GDM1 (cell line): ENCODE measurements at regions not wholly inside any gene's neighbourhood (a gene's known extent, or its start where the extent isn't known, plus 50 kb on each side); places are given as distances from the start of the nearest gene placed in this dataset.
"Not testable (repeated sequence)": the region's sequence is repeated elsewhere in the genome, so short reads cannot be mapped to it uniquely, and the experiment has no call there.

Source experiments
- DNase-seq: peaks from one replicate; lab custom pipeline; 2025; lab: John Stamatoyannopoulos, UW

DNA sequence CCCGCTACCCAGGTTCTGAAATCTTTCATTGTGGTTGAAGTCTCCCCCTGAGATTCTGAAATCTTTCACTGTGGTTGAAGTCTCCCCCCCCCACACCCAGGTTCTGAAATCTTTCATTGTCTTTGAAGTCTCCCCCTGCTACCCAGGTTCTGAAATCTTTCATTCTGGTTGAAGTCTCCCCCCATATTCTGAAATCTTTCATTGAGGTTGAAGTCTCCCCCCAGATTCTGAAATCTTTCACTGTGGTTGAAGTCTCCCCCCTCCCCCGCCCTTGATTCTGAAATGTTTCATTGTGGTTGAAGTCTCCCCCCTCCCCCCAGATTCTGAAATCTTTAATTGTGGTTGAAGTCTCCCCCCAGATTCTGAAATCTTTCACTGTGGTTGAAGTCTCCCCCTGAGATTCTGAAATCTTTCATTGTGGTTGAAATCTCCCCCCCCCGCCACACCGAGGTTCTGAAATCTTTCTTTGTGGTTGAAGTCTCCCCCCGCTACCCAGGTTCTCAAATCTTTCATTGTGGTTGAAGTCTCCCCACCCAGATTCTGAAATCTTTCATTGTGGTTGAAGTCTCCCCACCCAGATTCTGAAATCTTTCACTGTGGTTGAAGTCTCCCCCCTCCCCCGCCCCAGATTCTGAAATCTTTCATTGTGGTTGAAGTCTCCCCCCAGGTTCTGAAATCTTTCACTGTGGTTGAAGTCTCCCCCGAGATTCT is 915.2 kb downstream of the BRD1 start:
- not testable (repeated sequence) for DNase-seq

DNA sequence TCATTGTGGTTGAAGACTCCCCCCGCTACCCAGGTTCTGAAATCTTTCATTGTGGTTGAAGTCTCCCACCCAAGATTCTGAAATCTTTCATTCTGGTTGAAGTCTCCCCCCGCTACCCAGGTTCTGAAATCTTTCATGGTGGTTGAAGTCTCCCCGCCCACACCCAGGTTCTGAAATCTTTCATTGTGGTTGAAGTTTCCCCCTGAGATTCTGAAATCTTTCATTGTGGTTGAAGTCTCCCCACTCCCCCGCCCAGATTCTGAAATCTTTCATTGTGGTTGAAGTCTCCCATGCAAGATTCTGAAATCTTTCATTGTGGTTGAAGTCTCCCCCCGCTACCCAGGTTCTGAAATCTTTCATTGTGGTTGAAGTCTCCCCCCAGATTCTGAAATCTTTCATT is 916.0 kb downstream of the BRD1 start:
- DNase-seq, result not testable (repeated sequence)

DNA sequence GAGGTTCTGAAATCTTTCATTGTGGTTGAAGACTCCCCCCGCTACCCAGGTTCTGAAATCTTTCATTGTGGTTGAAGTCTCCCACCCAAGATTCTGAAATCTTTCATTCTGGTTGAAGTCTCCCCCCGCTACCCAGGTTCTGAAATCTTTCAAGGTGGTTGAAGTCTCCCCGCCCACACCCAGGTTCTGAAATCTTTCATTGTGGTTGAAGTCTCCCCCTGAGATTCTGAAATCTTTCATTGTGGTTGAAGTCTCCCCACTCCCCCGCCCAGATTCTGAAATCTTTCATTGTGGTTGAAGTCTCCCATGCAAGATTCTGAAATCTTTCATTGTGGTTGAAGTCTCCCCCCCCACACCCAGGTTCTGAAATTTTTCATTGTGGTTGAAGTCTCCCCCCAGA is 916.6 kb downstream of the BRD1 start:
- DNase-seq, result not testable (repeated sequence)

DNA sequence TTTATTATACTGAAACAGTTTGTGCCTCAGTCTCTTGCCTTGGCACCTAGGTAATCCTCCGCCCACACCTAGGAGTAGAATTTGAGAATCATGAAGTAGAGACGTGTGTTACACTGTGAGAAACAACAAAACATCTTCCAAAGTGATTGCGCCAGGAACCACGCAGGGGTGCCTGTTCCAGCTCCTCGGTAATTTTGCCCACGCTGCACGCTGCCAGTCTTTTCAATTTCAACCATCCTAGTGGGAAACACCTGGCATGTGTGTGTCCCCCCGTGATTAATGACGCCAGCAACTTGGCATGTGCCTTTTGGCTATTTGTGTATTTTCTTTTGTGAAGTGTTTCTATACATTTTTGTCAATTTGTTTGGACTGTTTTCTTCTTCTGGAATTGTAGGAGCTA is 919.1 kb downstream of the BRD1 start:
- no peak for DNase-seq

DNA sequence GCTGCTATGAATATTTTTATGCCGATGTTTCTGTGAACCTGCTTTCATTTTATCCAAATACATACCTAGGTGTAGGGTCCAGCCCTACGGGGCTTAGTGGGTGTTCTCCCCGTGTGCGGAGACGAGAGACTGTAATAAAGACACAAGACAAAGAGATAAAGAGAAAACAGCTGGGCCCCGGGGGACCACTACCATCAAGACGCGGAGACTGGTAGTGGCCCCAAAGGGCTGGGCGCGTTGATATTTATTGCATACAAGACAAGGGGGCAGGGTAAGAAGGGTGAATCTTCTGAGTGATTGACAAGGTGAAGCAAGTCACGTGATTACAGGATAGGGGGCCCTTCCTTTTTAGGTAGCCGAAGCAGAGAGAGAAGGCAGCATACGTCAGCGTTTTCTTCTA is 920.1 kb downstream of the BRD1 start:
- no peak for DNase-seq

DNA sequence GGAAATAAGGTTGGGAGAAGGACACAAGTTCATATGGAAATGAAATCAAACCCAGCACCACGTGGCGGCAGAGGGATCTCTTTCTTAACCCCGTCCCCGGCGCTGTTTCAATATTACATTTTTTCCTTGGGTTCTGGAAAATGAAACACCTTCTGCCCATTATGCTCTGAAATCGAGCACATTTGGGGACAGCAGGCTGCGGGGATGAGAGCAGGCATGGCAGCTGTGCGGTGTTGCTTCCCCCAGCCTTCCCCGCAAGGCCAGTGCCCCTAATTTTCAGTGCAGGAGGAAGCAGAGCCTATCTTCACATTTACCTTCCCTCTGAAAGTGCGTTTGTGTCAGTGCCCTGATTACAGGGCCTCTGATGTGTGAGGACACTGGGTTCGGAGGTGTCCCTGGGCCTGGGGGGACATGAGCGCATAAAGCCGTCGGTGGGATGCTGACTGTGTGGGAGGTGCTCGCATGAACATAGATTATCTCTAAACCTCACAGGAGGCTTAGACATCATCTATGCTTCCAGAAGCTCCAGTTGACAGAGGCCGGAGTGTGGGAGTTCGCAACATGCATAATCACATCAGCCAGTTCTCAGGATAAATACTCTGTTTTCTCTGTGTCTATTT is 921.3 kb downstream of the BRD1 start:
- no peak for DNase-seq

DNA sequence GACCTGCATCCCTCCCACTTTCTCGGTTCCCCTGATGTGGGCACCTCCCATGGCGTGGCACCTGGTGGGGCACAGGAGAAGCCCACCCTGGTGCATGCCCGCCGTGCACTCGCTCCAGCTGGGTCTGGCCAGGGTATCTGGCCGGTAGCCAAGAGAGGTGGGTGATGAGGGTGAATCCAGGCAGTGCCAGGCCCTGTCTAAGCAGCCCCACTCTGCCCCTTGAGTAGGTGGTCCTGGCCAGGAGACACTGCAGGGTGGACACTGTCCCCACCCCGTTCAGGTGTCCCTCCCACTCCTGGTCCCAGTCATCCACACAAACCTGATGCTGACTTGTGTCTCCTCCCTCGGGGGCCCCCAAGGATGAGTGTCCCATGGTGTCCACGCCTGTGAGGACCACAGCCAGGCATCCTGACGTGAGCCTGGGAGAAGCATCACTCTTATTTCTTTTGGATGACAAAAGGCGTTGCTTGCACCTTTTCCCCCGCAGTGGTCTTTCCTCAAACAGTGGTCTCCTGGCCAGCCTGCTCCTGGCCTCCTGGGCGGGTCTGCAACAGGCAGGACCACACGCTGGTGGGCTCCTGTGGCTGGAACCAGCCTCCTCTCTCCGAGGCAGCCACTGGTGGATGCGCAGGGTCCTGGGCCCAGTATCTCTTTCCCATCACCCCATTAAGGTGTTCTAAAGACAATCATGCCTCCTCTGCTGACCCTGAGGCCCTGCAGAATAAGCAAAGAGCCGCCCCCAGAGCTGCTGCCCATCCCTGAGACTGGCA is 922.3 kb downstream of the BRD1 start:
- no peak for DNase-seq

DNA sequence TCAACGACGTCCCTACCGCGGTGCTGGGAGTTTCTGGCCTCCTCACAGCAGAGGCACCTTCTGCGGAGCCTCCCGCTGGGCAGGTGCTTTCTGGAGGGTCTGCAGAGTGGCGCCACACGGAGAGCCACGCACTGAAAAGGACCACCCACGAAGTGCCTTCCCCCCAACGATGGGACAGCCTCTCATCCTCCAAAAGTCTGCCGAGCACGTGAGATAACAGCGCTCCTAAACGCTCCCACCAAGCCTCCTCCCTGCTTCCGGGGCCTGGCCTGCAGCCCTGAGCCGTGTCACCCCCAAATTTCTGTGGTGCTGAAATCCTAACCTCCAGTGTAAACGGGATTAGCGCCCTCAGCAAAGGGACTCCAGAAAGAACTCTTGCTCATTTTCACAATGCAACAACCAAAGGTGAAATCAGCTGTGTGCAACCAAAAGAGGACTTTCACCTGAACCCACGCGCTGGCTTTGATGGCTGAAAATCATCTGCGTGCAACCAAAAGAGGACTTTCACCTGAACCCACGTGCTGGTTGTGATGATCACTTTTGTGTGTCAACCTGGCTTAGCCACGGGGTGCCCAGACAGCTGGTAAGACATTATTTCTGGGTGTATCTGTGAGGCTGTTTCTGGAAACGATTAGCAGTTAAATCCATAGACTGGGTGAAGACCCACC is 924.6 kb downstream of the BRD1 start:
- DNase-seq, result no peak

DNA sequence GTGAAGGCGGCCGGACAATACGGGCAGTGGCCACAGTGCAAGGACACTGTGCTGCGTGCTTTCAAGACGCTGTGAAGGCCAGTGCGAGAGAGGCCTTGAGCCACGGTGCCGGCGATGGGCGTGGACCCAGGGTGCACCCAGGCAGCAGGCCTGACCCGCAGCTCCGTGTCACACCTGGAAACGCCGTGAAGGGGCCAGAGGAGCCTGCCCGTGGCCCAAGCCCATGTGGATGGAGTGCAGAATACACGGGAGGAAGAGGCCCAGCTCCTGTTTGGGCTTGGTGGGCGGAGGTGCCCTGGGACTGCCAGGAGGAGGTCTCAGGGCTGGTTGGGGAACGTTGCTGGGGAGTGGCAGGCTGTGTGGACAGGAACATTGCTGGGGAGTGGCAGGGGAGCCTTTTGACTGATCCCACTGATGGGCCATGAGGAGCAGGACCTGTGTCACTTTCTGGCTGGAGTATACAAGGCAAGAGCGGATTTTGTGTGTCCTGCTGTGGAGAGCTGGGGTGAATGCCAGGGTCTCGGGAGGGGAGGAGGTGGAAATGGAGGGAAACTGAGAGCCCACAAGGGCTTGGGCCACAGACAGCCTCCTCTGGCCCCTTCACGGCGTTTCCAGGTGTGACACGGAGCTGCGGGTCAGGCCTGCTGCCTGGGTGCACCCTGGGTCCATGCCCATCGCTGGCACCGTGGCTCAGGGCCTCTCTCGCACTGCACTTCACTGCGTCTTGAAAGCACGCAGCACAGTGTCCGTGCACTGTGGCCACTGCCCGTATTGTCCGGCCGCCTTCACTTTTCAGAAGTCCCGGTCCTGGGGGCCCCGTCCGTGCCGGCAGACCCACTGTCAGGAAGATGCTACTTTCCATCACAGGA is 925.4 kb downstream of the BRD1 start:
- DNase-seq, result no peak

DNA sequence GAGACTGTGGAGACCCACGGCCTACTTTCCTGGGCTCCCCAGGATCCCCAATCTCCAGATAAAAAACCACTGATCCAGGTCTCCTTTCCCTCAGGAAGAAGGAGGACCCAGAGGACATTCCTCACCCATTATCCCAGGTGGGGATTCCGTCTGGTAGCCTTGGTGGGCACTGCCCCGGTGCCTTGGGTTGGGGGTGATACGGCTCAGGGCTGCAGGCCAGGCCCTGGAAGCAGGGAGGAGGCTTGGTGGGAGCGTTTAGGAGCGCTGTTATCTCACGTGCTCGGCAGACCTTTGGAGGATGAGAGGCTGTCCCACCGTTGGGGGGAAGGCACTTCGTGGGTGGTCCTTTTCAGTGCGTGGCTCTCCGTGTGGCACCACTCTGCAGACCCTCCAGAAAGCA is 926.3 kb downstream of the BRD1 start:
- no peak for DNase-seq

DNA sequence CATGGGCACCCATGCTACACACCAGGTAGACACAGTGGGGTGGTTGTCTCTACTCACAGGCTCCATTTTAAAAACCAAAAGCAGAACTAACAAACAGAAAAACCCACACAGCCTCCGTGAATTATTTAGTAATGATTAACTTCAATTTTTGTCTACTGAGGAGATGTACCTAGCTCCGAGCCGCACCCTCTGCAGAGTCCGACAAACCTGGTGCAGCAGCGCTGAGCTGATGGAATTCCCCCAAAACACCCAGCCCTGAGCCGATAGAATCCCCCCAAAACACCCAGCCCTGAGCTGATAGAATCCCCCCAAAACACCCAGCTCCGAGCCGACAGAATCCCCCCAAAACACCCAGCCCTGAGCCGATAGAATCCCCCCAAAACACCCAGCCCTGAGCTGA is 927.0 kb downstream of the BRD1 start:
- no peak for DNase-seq

DNA sequence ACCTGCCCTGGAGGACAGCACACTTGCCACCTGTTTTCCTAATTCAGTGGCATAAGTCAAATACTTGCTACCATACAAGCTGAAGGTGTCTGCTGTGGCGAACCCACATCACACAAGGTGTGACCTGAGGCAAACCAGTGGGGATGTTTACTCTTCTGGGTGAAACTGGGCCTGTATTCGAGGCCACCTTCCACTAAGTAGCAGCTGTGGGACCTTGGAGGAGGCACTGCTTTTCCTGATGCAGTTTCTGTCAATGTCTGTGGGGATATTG is 927.4 kb downstream of the BRD1 start:
- no peak for DNase-seq

DNA sequence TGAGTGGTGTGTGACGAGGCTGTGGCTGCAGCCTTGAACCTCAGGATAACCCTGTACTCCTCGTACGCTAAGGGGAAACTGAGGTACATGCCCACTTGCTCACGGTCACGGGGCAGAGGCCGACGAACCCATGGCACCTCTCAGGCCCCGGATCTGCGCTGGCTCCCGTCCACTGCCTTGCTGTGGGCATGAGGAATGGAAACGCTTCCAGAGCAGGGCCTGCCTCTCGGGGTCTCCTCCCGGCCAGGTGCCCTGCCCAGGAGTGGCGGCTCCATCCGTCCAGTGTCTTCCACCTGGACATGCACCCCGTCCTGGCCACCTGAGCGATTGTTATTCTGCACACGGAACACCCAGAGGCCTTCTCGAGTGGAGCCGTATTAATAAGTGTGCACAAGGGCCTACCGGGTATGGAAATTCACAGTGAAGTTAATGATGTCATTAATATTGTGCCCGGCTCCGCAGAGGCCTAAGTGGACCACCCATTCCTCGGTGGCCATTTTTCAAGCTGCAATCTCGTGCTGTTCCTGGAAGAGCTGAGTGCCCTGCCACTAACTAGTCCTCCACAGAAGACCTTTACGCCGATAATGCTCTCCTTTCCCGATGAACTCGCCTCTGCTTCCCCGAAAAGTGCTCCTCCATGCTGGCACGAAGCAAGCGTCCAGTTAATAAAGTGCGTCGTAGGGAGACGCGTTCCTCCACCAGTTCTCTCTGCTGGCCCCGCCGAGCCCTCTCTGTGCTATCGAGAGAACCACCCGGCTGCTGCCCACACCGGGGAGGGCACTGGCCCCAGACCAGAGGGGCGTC is 927.9 kb downstream of the BRD1 start:
- DNase-seq, result no peak

DNA sequence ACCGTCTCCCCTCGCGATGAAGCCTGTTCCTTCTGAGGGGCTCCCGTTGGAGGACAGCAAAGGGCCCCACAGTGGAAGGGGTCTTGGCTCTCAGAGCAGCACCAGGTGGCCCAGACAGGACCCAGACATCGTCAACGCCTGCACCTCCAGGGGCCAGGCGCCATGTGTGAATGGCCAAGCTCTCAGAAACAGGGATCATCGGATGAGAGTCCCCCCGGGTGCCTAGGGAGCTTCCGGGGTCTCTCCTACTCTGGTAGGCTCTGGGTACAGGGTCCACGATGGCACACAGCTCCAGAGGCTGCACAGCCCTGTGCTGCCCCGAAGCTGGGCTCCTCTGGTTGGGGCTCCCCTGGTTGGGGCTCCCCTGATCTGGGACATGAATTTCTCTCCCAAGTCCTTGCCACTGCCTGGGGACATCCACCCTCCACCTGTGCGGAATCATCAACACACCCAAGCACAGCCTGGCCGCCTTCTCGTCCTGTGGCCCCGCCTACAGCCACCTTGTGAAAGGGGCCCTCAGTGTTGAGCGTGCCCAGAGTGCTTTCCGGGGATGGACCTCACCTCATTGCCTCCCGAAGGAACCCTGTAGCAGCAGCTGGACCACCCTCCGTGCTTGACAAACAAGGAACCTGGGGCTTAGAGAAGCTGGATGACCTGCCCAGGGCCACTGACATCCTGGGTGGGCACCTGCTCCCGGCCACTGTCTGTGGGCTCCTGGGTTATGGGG is 929.0 kb downstream of the BRD1 start:
- no peak for DNase-seq

DNA sequence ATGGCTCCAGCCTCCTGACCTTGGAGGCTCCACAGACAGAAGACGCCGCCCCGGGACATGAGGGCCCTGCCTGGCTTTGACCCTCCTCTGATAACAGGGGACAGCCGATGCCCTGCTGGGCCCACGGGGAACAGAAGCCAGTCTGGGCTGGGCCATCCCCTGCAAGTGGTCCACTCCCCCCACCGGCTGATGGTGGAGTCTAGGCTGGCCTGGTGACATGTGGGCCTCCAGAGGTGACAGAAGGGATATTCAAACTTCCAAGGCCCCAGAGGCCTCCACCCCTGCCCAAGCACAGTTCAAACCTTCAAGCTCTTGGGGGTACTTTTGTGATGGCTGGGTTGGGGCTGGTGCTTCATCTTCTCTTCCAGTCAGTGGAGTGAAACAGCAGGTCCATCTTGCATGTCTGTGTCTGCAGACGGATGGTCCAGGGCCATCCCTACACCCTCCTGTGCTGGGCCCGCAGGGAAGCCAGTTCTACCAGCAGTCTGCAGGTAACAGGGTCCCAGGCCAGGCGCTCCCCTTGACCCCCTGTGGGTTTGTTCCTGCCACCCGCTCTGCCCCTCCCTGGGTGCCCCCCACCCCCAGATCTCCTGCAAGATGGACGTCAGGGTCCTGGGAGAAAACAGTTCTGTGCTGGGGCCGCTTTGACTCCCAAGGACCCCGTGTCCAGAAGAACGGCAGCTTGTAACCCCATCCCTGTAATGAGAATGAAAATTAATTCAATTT is 929.9 kb downstream of the BRD1 start:
- no peak for DNase-seq

DNA sequence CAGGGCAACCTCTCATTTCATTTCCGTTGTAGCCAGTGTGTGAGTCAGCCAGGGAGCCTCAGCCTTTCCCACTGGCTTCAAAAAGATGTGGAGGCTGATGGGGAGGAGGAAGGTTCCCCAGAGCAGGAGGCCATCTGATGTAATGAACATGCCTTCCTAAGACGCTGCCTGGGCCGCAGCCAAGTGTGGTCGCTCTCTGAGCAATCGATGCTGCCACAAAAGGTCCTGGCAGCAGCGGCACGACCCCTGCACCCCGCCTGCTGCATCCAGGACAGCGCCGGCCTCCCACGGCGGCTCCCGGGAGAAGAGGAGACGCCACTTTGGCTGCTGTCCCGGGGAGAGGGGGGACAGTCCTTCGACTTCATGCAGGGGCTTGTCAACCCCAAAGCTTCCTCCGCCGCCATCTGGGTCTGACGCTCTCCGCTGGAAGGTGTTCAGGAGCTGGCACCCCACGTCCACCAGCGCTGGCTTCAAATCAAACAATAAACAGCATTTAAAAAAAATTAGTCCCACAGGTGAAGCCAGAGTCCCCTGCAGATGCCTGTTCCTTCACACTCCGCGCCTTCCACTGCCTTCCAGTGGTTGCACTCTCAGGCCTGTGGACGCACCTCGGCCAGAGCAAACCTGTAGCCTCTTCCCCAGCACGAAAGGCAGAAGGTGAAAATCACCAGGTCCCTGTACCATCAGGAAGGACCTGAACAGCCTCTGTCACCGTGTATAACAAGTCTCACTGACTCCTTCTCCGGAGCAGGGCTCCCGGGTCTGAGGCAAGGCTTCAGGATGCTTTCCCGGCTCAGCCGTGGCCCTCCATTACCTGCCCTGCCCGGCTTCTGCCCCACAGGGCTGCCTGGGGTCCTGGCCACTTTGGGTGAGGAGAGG is 930.7 kb downstream of the BRD1 start:
- no peak for DNase-seq

DNA sequence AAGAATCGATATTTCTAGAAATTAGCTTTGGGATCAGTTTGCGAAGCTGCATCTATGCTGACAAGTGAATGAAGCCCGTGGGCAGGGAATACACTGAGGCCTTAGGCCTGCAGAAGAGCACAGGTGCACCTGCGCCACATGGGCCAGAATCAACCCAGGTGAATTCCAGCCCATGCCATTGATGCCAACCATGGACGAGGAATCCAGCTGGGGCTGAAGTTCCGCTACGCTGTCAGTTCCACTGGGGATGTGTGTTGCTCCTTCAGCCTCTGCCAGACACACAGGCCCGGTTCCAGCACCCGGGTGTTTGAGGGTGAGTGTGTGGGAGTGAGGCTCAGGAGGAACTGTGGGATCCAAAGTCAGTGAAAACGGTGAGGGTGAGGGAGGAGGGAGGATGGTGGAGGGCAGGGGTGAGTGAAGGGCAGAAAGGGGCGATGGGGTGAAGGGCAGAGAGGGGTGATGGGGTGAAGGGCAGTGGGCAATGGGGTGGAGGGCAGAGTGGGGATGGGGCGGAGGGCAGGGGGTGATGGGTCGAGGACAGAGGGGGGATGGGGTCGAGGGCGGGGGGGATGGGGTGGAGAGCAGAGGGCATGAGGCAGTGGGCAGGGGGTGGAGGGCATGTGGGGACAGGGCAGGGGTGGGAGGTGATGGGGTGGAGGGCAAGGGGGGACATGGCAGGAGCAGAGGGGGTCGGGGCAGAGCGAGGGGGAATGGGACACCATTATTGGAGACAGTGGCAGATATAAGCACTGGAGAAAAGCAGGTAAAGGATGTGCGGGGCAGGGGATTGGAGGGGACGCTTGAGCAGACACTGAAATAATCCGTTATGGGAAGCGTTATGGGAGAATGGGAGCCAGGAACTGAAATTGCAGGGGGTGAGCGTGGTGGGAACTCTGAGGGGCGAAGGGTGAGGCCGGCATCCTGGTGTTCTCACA is 931.6 kb downstream of the BRD1 start:
- DNase-seq, result no peak

DNA sequence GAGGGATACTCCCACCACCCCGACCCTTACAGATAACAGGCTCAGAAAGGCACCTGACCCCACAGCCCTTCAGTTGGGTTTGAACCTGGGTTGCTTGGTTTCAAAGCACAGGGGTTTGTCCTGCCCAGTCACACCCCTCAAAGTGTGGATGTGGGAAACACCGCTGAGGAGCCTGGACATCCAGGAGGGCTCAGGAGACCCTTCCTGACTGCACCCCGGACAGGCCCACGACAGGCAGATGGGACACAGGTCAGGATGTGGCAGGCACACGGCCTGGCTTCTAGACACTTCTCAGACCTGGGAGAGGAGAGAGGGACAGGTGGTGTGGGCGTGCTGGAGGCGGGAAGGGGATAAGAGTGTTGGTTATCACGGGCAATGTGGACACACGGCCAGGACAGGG is 932.3 kb downstream of the BRD1 start:
- DNase-seq, result no peak
